ENCODE measurements at regions not wholly inside any gene's neighbourhood (a gene's known extent, or its start where the extent isn't known, plus 50 kb on each side); places are given as distances from the start of the nearest gene placed in this dataset.

DNA sequence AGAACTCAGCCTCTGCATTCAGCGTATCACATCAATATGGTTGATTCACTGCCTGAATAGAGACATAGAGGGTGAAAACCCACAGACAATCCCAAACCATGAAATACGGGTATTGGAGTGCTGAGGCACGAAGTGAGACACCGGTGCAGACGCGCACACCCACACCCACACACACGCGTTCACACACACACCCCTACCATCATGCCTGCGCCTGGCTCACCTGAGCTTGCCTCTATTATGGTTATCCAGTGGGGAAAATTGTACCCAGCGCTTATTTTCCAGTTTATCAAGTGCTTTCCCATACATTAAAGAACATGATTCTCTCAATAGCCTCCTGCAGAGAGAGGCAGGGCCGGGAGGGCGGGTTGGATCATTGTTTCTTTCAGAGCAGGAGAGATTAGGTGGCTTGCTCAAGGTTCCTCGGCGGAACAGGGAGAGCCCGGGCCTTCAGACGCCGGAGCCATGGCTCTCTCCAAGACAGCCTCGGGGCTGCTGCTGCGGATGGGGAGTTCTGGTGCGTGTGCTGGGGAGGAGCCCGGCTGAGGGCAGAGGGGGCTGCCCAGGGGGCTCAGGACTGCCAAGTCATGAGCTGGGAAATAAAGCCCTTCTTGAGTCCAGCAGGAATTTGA, 78.9 kb upstream of the THY1 start:
- H3K27me3 ChIP-seq (ENCODE audit: control insufficient read depth in 3 of 3, insufficient read depth in 3 of 3, low read length in 3 of 3), result peaks cover 4 to 15% (median 6%) of the 10 kb centered on the region in 3 donors

DNA sequence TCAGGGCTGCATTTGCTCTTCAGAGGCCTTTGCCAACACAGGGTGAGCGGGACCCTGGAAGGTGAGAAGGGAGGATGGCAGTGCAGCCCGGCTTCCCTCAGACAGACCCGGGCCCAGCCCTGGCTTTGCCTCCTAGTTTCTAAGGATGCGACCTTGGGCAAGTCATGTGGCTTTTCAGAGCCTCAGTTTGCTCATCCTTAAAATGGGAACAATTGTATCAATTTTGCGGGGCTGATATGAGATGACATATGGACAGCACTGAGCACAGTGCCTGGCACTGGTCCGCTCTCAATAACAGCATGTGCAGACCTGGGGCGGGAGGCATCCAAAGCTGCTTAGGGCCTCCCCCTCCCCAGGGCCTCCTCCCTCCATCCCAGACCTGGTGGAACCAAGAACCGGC, 74.7 kb upstream of the THY1 start:
- no peaks in the 10 kb centered on the region for H3K9me3 ChIP-seq (ENCODE audit: control insufficient read depth in 3 of 3, low read length in 3 of 3)
- H3K27ac ChIP-seq (ENCODE audit: low read depth, low read length), result no peak overlapping the region
- H3K27me3 ChIP-seq (ENCODE audit: control insufficient read depth in 3 of 3, insufficient read depth in 3 of 3, low read length in 3 of 3), result peaks cover 4 to 10% (median 4%) of the 10 kb centered on the region in 3 donors
- no peak overlapping the region for H3K4me3 ChIP-seq (ENCODE audit: low read length in 3 of 3)
- no peaks in the 10 kb centered on the region for H3K36me3 ChIP-seq (ENCODE audit: control insufficient read depth in 3 of 3, insufficient read depth in 3 of 3, low read length in 3 of 3)
- no peaks in the 10 kb centered on the region for H3K4me1 ChIP-seq (ENCODE audit: control insufficient read depth in 3 of 3, insufficient read depth in 3 of 3, low read length in 3 of 3)
- H3K9ac ChIP-seq (ENCODE audit: low read depth in 1 of 3, low read length in 3 of 3), result no peak overlapping the region

More for the DNA sequence above, 78.9 kb upstream of the THY1 start:
- H3K36me3 ChIP-seq (ENCODE audit: control insufficient read depth in 3 of 3, insufficient read depth in 3 of 3, low read length in 3 of 3), result no peaks in the 10 kb centered on the region
- no peak overlapping the region for H3K4me3 ChIP-seq (ENCODE audit: low read length in 3 of 3)
- peaks cover 0 to 2% (median 0%) of the 10 kb centered on the region in 3 donors for H3K9me3 ChIP-seq (ENCODE audit: control insufficient read depth in 3 of 3, low read length in 3 of 3)
- H3K9ac ChIP-seq (ENCODE audit: low read depth in 1 of 3, low read length in 3 of 3), result no peak overlapping the region
- no peaks in the 10 kb centered on the region for H3K4me1 ChIP-seq (ENCODE audit: control insufficient read depth in 3 of 3, insufficient read depth in 3 of 3, low read length in 3 of 3)
- H3K27ac ChIP-seq (ENCODE audit: low read depth, low read length), result no peak overlapping the region

DNA sequence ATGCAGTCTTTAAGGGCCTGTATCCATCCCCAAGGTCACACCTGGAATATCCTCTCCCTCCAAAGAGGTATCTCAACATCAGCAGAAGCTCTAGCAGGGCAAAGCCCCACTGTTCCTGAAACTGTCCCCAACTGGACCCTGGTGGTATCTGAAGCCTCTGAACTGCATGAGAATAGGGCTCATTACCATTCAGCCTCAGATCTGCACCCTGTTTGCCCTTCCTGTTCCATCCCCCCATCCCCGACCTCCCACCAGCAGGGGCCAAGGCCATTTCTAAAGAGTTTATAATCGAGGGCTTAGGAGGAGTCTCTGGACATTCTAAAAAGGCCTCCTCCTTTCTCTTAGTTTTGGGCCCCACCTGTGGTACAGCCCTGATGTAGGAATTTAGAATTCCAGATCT, 74.0 kb upstream of the THY1 start:
- Histone ChIP-seq H3K27ac (ENCODE audit: low read depth, low read length) (no peak overlapping the region), H3K27me3 (ENCODE audit: control insufficient read depth in 3 of 3, insufficient read depth in 3 of 3, low read length in 3 of 3) (peaks cover 4 to 10% (median 4%) of the 10 kb centered on the region in 3 donors), H3K9ac (ENCODE audit: low read depth in 1 of 3, low read length in 3 of 3) (no peak overlapping the region), H3K36me3 (ENCODE audit: control insufficient read depth in 3 of 3, insufficient read depth in 3 of 3, low read length in 3 of 3) (no peaks in the 10 kb centered on the region), H3K4me1 (ENCODE audit: control insufficient read depth in 3 of 3, insufficient read depth in 3 of 3, low read length in 3 of 3) (no peaks in the 10 kb centered on the region), H3K4me3 (ENCODE audit: low read length in 3 of 3) (no peak overlapping the region), H3K9me3 (ENCODE audit: control insufficient read depth in 3 of 3, low read length in 3 of 3) (no peaks in the 10 kb centered on the region)

DNA sequence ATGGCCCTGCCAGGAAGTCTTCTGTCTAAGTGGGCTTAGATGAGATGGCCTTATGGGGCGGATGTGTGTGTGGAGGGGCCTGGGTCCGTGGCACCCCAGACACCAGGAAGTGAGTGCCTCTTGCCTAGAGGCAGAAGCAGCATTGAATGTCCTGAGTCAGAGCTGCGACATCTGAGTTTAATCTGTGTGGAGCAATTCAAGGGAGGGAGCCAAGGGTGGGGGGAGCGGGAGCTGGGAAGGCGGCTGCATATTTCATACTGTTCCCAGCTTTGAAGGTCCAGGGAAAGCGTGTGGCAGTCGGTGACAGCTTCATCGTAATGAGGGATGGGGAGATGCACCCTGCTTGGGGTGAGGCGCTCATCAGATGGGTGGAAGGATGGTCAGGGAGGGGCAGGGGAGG, 73.5 kb upstream of the THY1 start:
- H3K27me3 ChIP-seq (ENCODE audit: control insufficient read depth in 3 of 3, insufficient read depth in 3 of 3, low read length in 3 of 3), result peaks cover 4 to 10% (median 4%) of the 10 kb centered on the region in 3 donors
- H3K27ac ChIP-seq (ENCODE audit: low read depth, low read length), result no peak overlapping the region
- no peak overlapping the region for H3K4me3 ChIP-seq (ENCODE audit: low read length in 3 of 3)
- H3K36me3 ChIP-seq (ENCODE audit: control insufficient read depth in 3 of 3, insufficient read depth in 3 of 3, low read length in 3 of 3), result no peaks in the 10 kb centered on the region
- H3K9me3 ChIP-seq (ENCODE audit: control insufficient read depth in 3 of 3, low read length in 3 of 3), result no peaks in the 10 kb centered on the region
- H3K9ac ChIP-seq (ENCODE audit: low read depth in 1 of 3, low read length in 3 of 3), result no peak overlapping the region
- no peaks in the 10 kb centered on the region for H3K4me1 ChIP-seq (ENCODE audit: control insufficient read depth in 3 of 3, insufficient read depth in 3 of 3, low read length in 3 of 3)

DNA sequence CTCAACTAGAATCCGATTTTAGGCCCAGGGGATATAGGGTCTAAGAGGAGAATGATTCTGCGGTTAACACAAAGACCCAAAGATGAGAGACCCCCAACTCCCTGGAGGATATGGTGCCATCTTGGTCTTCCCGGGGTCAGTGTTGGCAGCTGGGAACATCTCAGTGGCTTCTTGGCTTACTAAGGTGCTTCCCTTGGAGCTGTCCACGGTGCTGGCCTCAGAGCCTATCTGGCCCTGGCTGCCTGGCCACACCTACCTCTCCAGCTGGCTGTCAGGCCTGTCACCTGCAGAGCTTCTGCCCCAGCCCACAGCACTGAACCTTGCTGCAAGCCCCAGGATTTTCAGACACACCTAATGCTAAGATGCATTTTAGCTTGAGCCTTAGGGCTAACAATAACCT, 70.7 kb upstream of the THY1 start:
- no peaks in the 10 kb centered on the region for H3K36me3 ChIP-seq (ENCODE audit: control insufficient read depth in 3 of 3, insufficient read depth in 3 of 3, low read length in 3 of 3)
- H3K27ac ChIP-seq (ENCODE audit: low read depth, low read length), result no peak overlapping the region
- H3K9me3 ChIP-seq (ENCODE audit: control insufficient read depth in 3 of 3, low read length in 3 of 3), result no peaks in the 10 kb centered on the region
- H3K9ac ChIP-seq (ENCODE audit: low read depth in 1 of 3, low read length in 3 of 3), result no peak overlapping the region
- H3K27me3 ChIP-seq (ENCODE audit: control insufficient read depth in 3 of 3, insufficient read depth in 3 of 3, low read length in 3 of 3), result peaks cover under 1 to 16% (median 8%) of the 10 kb centered on the region in 3 donors
- no peaks in the 10 kb centered on the region for H3K4me1 ChIP-seq (ENCODE audit: control insufficient read depth in 3 of 3, insufficient read depth in 3 of 3, low read length in 3 of 3)
- H3K4me3 ChIP-seq (ENCODE audit: low read length in 3 of 3), result no peak overlapping the region

DNA sequence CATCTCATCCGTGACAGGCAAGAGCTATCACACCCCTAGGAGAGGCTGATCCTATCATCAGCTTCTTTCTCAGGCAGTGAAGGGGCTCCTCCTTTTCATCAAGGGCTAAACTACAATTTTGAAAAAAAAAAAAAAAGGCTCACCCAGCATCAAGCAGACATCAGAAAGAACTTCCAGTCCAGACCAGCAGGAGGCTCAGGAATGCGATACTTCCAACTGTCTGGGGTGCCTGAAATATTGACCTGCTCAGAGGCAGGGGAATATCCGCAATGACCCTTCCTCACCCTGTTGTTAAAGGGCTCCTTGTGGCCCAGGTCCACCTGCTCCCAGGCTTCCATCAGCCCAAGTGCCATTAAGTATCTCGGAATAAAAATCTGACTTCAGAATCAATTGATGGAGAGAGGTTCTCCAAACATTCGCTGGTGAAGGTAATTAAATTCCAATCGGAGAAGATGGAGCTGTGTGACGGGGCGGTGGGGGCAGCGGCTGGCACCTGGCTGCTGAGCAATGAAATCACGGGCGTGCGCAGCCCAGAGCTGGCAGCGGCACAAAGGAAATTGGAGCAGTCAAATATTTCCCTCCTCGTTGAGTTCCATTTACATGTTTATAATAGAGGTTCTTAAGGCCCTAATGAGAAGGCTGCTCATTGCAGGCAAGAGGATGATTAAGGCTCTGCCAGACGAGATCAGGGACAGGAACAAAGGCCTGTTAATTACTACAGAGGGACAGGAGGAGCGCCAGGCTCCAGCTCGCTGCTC, 69.0 kb upstream of the THY1 start:
- peaks cover 9 to 16% (median 13%) of the 10 kb centered on the region in 3 donors for H3K27me3 ChIP-seq (ENCODE audit: control insufficient read depth in 3 of 3, insufficient read depth in 3 of 3, low read length in 3 of 3)
- H3K9ac ChIP-seq (ENCODE audit: low read depth in 1 of 3, low read length in 3 of 3), result no peak overlapping the region
- no peak overlapping the region for H3K27ac ChIP-seq (ENCODE audit: low read depth, low read length)
- H3K9me3 ChIP-seq (ENCODE audit: control insufficient read depth in 3 of 3, low read length in 3 of 3), result no peaks in the 10 kb centered on the region
- no peak overlapping the region for H3K4me3 ChIP-seq (ENCODE audit: low read length in 3 of 3)
- no peaks in the 10 kb centered on the region for H3K4me1 ChIP-seq (ENCODE audit: control insufficient read depth in 3 of 3, insufficient read depth in 3 of 3, low read length in 3 of 3)
- no peaks in the 10 kb centered on the region for H3K36me3 ChIP-seq (ENCODE audit: control insufficient read depth in 3 of 3, insufficient read depth in 3 of 3, low read length in 3 of 3)

DNA sequence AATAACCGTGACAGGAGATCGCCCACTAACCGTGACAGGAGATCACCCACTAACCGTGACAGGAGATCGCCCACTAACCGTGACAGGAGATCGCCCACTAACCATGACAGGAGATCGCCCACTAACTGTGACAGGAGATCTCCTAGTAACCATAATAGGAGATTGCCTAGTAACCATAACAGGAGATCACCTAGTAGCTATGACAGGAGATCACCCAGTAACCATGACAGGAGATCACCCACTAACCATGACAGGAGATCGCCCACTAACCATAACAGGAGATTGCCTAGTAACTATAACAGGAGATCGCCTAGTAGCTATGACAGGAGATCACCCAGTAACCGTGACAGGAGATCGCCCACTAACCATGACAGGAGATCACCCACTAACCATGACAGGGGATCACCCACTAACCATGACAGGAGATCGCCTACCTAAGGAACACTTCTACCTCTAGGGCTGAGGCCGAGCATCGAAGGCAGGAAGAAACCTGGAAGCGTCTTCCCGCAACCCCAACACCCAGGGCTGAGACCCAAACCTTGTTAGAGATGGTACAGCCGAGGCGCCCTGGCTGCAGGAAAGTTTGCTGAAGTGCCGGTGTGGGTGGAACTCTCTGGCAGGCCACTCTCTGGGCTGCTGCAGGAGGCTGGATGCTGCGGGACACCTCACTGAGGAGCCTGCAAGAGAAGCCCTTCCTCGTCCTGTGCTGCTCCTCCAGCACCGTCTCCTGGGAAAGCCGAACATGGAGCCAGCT, 67.5 kb upstream of the THY1 start:
- no peak overlapping the region for H3K4me3 ChIP-seq (ENCODE audit: low read length in 3 of 3)
- H3K36me3 ChIP-seq (ENCODE audit: control insufficient read depth in 3 of 3, insufficient read depth in 3 of 3, low read length in 3 of 3), result no peaks in the 10 kb centered on the region
- no peaks in the 10 kb centered on the region for H3K9me3 ChIP-seq (ENCODE audit: control insufficient read depth in 3 of 3, low read length in 3 of 3)
- H3K4me1 ChIP-seq (ENCODE audit: control insufficient read depth in 3 of 3, insufficient read depth in 3 of 3, low read length in 3 of 3), result no peaks in the 10 kb centered on the region
- no peak overlapping the region for H3K27ac ChIP-seq (ENCODE audit: low read depth, low read length)
- H3K9ac ChIP-seq (ENCODE audit: low read depth in 1 of 3, low read length in 3 of 3), result no peak overlapping the region
- peaks cover 9 to 18% (median 18%) of the 10 kb centered on the region in 3 donors for H3K27me3 ChIP-seq (ENCODE audit: control insufficient read depth in 3 of 3, insufficient read depth in 3 of 3, low read length in 3 of 3)

DNA sequence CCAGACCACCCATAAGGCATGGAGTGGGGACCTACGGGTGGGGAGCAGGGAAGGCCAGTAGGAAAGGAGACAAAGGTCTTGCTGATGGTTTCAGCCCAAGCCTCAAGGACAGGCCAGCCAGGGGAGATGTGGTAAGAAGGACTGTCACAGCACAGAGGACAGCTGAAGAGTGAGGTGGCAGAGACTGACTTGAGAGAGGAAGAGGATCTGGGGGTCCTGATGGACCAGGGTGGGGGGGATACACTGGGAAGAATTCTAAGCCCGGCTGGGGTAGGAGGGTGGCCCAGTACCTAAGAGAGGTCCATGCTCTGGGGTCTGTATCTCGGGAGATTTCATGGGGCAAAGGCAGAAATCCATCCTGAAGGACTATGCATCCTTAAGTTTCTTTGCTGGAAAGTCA, 66.1 kb upstream of the THY1 start:
- no peaks in the 10 kb centered on the region for H3K4me1 ChIP-seq (ENCODE audit: control insufficient read depth in 3 of 3, insufficient read depth in 3 of 3, low read length in 3 of 3)
- H3K9me3 ChIP-seq (ENCODE audit: control insufficient read depth in 3 of 3, low read length in 3 of 3), result no peaks in the 10 kb centered on the region
- H3K27ac ChIP-seq (ENCODE audit: low read depth, low read length), result no peak overlapping the region
- H3K27me3 ChIP-seq (ENCODE audit: control insufficient read depth in 3 of 3, insufficient read depth in 3 of 3, low read length in 3 of 3), result peaks cover 9 to 16% (median 14%) of the 10 kb centered on the region in 3 donors
- no peak overlapping the region for H3K9ac ChIP-seq (ENCODE audit: low read depth in 1 of 3, low read length in 3 of 3)
- H3K4me3 ChIP-seq (ENCODE audit: low read length in 3 of 3), result no peak overlapping the region
- H3K36me3 ChIP-seq (ENCODE audit: control insufficient read depth in 3 of 3, insufficient read depth in 3 of 3, low read length in 3 of 3), result no peaks in the 10 kb centered on the region

DNA sequence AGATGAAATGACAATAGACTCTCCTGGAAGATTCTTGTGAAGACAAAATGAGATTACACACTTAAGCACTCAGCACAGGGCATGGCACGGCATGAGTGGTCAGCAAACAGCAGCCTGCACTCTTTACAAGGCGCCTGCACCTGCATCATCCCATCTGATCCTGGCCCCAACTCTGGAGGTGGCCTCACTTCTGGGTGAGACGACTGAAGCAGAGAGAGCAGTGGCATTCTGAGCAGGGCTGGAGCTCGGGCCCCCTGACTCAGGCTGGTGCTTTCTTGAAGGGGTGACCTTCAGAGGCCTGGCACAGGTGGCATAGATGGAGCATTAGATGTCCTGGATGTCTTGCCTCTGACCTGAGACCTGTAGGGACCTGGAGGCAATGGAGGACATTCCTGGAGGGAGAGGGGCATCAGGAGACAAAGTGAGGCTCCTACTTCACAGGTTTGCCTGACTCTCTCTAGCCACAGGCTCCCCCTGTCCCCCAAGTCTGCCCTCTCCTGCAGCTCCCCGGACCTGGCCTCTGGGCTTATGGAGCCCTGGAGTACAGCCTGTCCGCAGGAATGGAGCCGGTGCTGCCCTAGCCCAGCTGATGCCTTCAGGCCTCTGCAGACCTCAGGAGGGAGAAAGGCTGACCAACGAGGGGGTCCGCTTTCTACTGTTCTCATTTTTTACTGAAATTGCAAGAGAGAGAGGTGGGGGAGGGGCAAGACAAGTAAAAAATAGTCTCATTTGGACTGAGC, 65.5 kb upstream of the THY1 start:
- H3K9me3 ChIP-seq (ENCODE audit: control insufficient read depth in 3 of 3, low read length in 3 of 3), result no peaks in the 10 kb centered on the region
- no peak overlapping the region for H3K4me3 ChIP-seq (ENCODE audit: low read length in 3 of 3)
- no peak overlapping the region for H3K27ac ChIP-seq (ENCODE audit: low read depth, low read length)
- H3K27me3 ChIP-seq (ENCODE audit: control insufficient read depth in 3 of 3, insufficient read depth in 3 of 3, low read length in 3 of 3), result peaks cover 9 to 16% (median 11%) of the 10 kb centered on the region in 3 donors
- no peaks in the 10 kb centered on the region for H3K4me1 ChIP-seq (ENCODE audit: control insufficient read depth in 3 of 3, insufficient read depth in 3 of 3, low read length in 3 of 3)
- H3K9ac ChIP-seq (ENCODE audit: low read depth in 1 of 3, low read length in 3 of 3), result no peak overlapping the region
- no peaks in the 10 kb centered on the region for H3K36me3 ChIP-seq (ENCODE audit: control insufficient read depth in 3 of 3, insufficient read depth in 3 of 3, low read length in 3 of 3)
